HEK293 (cell line): ENCODE measurements at regions not wholly inside any gene's neighbourhood (a gene's known extent, or its start where the extent isn't known, plus 50 kb on each side); places are given as distances from the start of the nearest gene placed in this dataset.

Source experiments
- CTCF ChIP-seq: fragments of 450-650 bp; formaldehyde crosslinking; IDR thresholded peaks from 2 replicates; pipeline ENCODE4 v1.5.1; 2016; ENCODE audit warnings: missing biosample characterization, missing genetic modification characterization
- IKZF3 ChIP-seq: fragments of 450-650 bp; IDR thresholded peaks from 2 replicates; pipeline ENCODE4 v1.5.0; 2018; ENCODE audit warnings: missing biosample characterization, mild to moderate bottlenecking, missing genetic modification characterization, moderate library complexity
- TCF7L2 ChIP-seq: IDR thresholded peaks from 2 replicates; pipeline ENCODE4 v1.6.1; 2011; ENCODE audit warnings: low read depth, mild to moderate bottlenecking, inconsistent platforms, low read length, moderate library complexity, borderline replicate concordance
- YY1 ChIP-seq: fragments of 450-650 bp; formaldehyde crosslinking; IDR thresholded peaks from 2 replicates; pipeline ENCODE4 v1.5.1; 2018; ENCODE audit warnings: missing biosample characterization, missing genetic modification characterization
- ZBTB26 ChIP-seq: fragments of 450-650 bp; formaldehyde crosslinking; optimal IDR thresholded peaks from 2 replicates; pipeline ENCODE3; 2016; ENCODE audit warnings: missing biosample characterization, mild to moderate bottlenecking, missing genetic modification characterization
- ZNF140 ChIP-seq: fragments of 450-650 bp; formaldehyde crosslinking; IDR thresholded peaks from 2 replicates; pipeline ENCODE4 v1.5.1; 2016; ENCODE audit warnings: missing biosample characterization, missing genetic modification characterization
- ZNF768 ChIP-seq: fragments of 450-650 bp; formaldehyde crosslinking; IDR thresholded peaks from 2 replicates; pipeline ENCODE4 v1.5.1; 2018; ENCODE audit warnings: missing biosample characterization, mild to moderate bottlenecking, missing genetic modification characterization
- ZNF792 ChIP-seq: fragments of 450-650 bp; formaldehyde crosslinking; IDR thresholded peaks from 2 replicates; pipeline ENCODE4 v1.5.1; 2016; ENCODE audit warnings: missing biosample characterization, missing genetic modification characterization
- TF ChIP-seq, protein P1 (sequence below): fragments of 450-650 bp; formaldehyde crosslinking; IDR thresholded peaks from 2 replicates; pipeline ENCODE4 v1.5.1; 2017; ENCODE audit warnings: missing biosample characterization, missing genetic modification characterization

- no peak for TF ChIP-seq ZNF140
- no peak for TF ChIP-seq ZNF792 (tag by site-specific recombination)
- TF ChIP-seq, protein P1, sequence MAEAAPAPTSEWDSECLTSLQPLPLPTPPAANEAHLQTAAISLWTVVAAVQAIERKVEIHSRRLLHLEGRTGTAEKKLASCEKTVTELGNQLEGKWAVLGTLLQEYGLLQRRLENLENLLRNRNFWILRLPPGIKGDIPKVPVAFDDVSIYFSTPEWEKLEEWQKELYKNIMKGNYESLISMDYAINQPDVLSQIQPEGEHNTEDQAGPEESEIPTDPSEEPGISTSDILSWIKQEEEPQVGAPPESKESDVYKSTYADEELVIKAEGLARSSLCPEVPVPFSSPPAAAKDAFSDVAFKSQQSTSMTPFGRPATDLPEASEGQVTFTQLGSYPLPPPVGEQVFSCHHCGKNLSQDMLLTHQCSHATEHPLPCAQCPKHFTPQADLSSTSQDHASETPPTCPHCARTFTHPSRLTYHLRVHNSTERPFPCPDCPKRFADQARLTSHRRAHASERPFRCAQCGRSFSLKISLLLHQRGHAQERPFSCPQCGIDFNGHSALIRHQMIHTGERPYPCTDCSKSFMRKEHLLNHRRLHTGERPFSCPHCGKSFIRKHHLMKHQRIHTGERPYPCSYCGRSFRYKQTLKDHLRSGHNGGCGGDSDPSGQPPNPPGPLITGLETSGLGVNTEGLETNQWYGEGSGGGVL (tag by site-specific recombination) = no peak
- TF ChIP-seq CTCF (tag by site-specific recombination) = no peak
- no peak for TF ChIP-seq TCF7L2
- no peak for TF ChIP-seq ZBTB26 (tag by site-specific recombination)
- TF ChIP-seq ZNF768 = no peak
- TF ChIP-seq YY1 = no peak
- TF ChIP-seq IKZF3 (tag by site-specific recombination) = no peak
Observed at GRCh38 chr6:113380591-113380990, 476.6 kb upstream of the MARCKS start.
